HG02852 (cell line): ENCODE measurements at regions not wholly inside any gene's neighbourhood (a gene's known extent, or its start where the extent isn't known, plus 50 kb on each side); places are given as distances from the start of the nearest gene placed in this dataset.
"Not testable (repeated sequence)": the region's sequence is repeated elsewhere in the genome, so short reads cannot be mapped to it uniquely, and the experiment has no call there.

Experiments used
- ATAC-seq: cut with Tn5 transposase; IDR thresholded peaks from one replicate; pipeline ENCODE4 v1.9.1; 2021; ENCODE audit warnings: mild to moderate bottlenecking, moderate library complexity; ENCODE audit not compliant: unreplicated experiment

DNA sequence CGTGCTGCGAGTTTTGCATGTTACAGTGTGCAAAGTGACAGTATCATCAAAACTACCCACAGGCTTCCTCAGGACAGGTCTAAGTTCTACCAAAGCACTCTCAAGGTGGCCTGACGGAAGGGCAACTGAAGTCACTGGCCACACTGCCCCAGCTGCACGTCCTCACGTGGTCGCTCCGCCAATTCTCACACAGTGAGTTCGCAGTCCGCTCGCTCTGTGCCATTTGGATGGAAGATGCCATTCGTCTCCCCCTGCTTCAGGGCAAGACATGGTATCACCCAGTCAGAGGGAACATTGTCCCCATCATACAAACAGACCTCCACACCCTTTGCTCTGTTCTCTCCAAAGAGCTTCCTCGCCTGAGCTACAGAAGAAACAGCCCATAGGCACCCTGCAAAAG, 109.6 kb upstream of the COBL start:
- ATAC-seq, result no peak

DNA sequence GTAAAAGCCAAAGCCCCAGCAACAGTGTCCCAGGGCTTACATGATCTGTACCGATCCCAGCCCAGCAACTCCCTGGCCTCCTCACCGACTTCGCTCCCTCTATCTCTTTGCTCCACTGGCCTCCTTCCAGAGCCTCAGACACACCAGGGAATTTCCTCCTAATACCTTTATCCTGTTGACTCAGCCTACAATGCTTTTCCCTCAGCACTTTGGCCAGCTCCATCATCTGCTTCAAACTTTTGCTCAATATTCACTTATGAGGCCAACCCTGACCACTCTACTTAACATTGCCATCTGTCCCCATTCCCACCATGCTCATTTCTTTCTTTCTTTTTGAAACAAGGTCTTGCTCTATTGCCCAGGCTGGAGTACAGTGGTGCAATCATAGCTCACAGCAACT, 93.3 kb upstream of the COBL start:
- ATAC-seq, result not testable (repeated sequence)

DNA sequence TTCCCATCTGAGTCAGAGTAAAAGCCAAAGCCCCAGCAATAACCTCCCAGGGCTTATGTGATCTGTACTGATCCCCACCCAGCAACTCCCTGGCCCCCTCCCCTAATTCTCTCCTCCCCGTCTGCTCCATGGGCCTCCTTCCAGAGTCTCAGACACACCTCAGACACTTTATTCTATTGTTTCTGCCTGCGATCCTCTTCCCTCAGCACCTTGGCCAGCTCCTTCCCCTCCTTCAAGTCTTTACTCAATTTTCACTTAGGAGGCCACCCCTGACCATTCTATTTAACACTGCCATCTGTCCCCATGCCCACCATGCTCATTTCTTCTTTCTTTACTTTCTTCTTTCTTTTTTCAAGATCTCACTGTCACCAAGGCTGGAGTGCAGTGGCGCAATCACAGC, 81.0 kb upstream of the COBL start:
- not testable (repeated sequence) for ATAC-seq

- not testable (repeated sequence) for ATAC-seq
Measured at GRCh38 chr7:51393003-51393402, 76.4 kb upstream of the COBL start.

- not testable (repeated sequence) for ATAC-seq
Measured at GRCh38 chr7:51389952-51390351, 73.3 kb upstream of the COBL start.

DNA sequence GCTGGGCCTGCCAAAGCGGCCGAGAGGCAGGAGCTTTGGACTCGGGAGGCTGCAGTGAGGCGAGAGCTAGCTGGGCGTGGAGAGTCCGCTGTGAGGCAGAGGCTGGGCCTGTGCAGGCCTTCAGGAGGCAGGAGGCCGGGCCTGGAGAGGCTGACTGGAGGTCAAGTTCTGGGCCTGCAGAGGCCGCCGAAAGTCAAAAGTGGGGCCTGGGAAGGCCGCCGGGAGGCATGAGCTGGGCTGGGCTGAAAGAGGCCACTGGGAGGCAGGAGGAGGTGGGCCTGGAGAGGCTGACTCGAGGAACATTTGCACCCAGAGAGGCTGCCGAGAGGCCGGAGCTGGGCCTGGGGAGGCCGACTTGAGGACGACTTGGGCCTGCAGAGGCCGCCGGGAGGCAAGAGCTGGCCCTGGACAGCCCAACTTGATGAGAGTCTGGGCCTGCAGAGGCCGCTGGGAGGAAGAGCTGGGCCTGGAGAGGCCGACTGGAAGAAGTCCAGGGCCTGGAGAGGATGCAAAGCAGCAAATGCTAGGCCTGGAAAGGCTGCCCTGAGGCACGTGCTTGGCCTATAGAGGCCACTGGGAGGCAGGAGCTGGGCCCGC, 72.7 kb upstream of the COBL start:
- not testable (repeated sequence) for ATAC-seq

DNA sequence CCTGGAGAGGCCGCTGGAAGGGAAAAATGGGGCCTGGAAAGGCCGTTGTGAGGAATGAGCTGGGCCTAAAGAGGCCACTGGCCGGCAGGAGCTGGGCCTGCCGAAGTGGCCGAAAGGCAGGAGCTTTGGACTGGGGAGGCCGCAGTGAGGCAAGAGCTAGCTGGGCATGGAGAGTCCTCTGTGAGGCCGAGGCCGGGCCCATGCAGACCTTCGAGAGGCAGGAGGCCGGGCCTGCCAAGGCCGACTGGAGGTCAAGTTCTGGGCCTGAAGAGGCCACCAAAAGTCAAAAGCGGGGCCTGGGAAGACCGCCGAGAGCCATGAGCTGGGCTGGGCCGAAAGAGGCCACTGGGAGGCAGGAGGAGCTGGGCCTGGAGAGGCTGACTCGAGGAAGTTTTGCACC, 71.6 kb upstream of the COBL start:
- ATAC-seq, result not testable (repeated sequence)

DNA sequence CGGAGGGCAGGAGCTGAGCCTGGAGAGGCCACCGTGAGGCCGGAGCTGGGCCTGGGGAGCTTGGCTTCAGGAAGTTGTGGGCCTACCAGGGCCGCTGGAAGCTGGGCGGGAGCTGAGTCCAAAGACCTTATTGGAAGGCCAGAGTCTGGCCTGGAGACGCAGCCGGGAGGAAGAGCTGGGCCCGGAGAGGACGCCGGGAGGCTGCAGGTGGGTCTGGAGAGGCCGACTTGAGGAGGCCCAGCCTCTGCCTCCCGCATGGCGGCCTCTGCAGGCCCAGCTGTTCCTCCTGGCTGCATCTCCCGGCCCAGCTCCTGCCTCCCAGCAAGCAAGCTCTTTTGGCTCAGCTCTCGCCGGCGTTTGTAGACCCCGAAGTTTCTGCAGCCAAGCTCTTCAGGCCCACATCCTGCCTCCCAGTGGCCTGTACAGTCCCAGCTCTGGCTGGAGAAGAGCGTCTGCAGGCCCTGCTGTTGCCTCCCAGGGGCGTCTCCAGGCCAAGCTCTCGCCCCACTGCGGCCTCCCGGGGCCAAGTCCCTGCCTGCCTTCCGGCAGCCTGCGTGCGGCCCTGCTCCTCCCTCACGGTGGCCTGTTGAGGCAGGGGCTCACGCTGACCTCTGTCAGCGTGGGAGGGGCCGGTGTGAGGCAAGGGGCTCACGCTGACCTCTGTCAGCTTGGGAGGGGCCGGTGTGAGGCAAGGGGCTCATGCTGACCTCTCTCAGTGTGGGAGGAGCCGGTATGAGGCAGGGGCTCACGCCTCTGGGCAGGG, 70.4 kb upstream of the COBL start:
- not testable (repeated sequence) for ATAC-seq

DNA sequence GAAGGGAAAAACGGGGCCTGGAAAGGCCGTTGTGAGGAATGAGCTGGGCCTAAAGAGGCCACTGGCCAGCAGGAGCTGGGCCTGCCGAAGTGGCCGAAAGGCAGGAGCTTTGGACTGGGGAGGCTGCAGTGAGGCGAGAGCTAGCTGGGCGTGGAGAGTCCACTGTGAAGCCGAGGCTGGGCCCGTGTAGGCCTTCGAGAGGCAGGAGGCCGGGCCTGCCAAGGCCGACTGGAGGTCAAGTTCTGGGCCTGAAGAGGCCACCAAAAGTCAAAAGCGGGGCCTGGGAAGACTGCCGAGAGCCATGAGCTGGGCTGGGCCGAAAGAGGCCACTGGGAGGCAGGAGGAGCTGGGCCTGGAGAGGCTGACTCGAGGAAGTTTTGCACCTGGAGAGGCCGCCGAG, 69.6 kb upstream of the COBL start:
- ATAC-seq, result not testable (repeated sequence)

DNA sequence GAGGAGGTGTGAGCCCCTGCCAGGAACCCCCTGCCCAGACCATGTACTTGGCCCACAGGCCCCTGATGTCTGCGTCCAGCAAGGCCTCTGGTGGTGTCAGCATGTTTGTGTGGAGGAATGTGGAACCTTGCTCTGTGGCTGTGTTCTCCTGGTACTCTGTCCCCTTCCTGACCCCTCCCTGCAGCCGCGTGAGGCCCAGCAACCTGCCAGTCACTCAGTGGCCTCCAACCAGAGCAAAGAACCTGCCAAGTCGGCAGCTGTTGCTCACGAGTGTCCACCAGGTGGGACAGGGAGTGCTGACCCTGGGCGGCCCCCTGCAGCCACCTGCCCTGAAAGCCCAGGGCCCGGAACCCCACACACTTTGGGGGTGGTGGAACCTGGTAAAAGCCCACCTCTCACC, 65.6 kb upstream of the COBL start:
- ATAC-seq, result not testable (repeated sequence)

GRCh38 chr7:51376420-51377092, 59.9 kb upstream of the COBL start:
- ATAC-seq, result no peak

- no peak for ATAC-seq
Measured at GRCh38 chr7:51374936-51375335, 58.3 kb upstream of the COBL start.

DNA sequence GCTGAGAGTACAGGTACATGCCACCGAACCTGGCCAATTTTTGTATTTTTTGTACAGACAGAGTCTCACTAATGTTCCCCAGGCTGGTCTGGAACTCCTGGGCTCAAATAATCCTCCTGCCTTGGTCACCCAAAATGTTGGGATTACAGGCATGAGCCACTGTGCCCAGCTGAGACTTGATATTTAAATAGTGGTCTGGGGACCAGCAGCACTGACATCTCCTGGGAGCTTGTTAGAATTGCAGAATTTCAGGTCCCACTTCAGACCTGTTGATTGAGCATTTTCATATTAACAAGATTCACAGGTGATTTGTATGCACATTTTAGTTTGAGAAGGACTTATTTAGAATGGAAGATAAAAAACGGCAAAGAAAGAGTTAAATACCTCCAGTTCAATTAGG, 57.0 kb upstream of the COBL start:
- not testable (repeated sequence) for ATAC-seq

DNA sequence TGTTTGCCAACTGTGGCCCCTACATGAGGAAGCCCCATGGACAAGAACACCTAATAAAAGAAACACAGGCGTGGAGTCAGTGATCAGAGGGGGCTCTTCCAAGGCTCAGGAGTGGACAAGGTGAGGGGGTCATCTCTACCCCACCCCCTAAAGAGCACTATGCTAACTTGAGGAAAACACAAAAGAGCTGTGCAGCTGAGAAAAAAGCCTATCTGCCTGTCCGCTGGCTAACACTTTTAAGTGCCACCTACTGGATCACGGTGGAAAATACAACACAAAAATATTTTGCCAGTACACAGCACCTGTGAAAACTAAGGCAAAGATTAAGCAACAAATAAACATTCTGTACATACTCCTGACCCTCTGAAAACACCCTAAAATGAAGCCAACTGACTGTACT, 53.1 kb upstream of the COBL start:
- ATAC-seq, result no peak

DNA sequence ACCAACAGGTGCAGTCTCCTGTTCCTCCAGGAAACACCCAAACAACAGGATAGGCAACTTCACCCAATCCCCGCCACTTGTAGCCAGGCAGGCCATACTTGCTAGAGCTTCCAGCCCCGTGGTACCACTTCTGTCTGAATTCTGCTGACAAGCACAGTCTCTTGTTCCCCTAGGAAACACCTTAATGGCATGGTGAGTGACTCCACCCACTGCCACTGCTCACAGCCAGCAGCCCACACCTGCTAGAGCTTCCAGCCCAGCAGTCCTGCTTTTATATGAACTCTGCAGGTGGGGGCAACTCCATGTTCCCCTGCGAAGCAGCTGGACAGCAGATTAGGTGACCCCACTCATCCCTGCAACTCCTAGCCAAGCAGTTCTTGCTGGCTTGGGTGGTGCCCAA, 52.6 kb upstream of the COBL start:
- ATAC-seq, result not testable (repeated sequence)

GRCh38 chr7:51368334-51368733, 51.7 kb upstream of the COBL start:
- no peak for ATAC-seq

GRCh38 chr7:51367614-51367968, 51.0 kb upstream of the COBL start:
- ATAC-seq, result no peak

GRCh38 chr7:51366930-51367613, 50.5 kb upstream of the COBL start:
- peak; percentile 60 for ATAC-seq
